Tibial nerve (tissue), 4 donors: ENCODE measurements at regions not wholly inside any gene's neighbourhood (a gene's known extent, or its start where the extent isn't known, plus 50 kb on each side); places are given as distances from the start of the nearest gene placed in this dataset.

Experiments
- CTCF ChIP-seq, 5 experiments: fragments of 200-600 bp in 3 of 5; fragments of 450-650 bp in 2 of 5; sonication (generic) in 3 of 5; IDR thresholded peaks; one replicate each; pipeline ENCODE4 v1.5.1; 2016 to 2019; ENCODE audit warnings: antibody characterized with exemption in 5 of 5, mild to moderate bottlenecking in 3 of 5, moderate library complexity in 2 of 5
- EP300 ChIP-seq, 2 donors: sonication (generic); formaldehyde crosslinking; IDR thresholded peaks; one replicate each; pipeline ENCODE4 v1.6.1; 2017; ENCODE audit warnings: antibody characterized with exemption in 2 of 2, mild to moderate bottlenecking in 1 of 2
- POLR2A ChIP-seq, 2 donors: fragments of 450-650 bp; IDR thresholded peaks; one replicate each; pipeline ENCODE4 v1.6.1; 2017; ENCODE audit warnings: antibody characterized with exemption in 2 of 2, mild to moderate bottlenecking in 2 of 2, moderate library complexity in 2 of 2

- TF ChIP-seq CTCF (IDR thresholded peaks at IDR 0.05) (no peak), EP300 (IDR thresholded peaks at IDR 0.05) (no peak), POLR2A (IDR thresholded peaks at IDR 0.05) (no peak)
These were observed 483.0 kb downstream of the EBF1 start for GRCh38 chr5:158616707-158617106.
